AG04450 (cell line): ENCODE measurements at regions not wholly inside any gene's neighbourhood (a gene's known extent, or its start where the extent isn't known, plus 50 kb on each side); places are given as distances from the start of the nearest gene placed in this dataset.

Experiments used
- CTCF ChIA-PET: fragments of 300-600, 350-600 bp; formaldehyde crosslinking; extraction: SDS; loops from one replicate; lab custom pipeline; 2022; ENCODE audit warnings: antibody characterized with exemption, inconsistent platforms; lab: Charles Lee
- POLR2A ChIA-PET: fragments of 350-600 bp; formaldehyde crosslinking; extraction: SDS; loops from one replicate; lab custom pipeline; 2021; ENCODE audit warnings: antibody characterized with exemption, inconsistent platforms; lab: Yijun Ruan, JAX
- DNase-seq: peaks from one replicate; pipeline ENCODE4 v3.0.0-alpha.2; 2011; ENCODE audit warnings: low read depth, low spot score
- H3K27ac ChIP-seq: one replicate; pipeline ENCODE4 v1.5.1; 2012; ENCODE audit warnings: low read depth, low read length, control low read depth
- H3K27me3 ChIP-seq: one replicate; pipeline ENCODE4 v1.6.0; 2012; ENCODE audit warnings: low read length; ENCODE audit not compliant: control insufficient read depth, insufficient read depth
- H3K4me3 ChIP-seq: 2 replicates; pipeline ENCODE4 v1.5.1; 2011; ENCODE audit warnings: mild to moderate bottlenecking, low read depth, low read length, control low read depth
- H3K9me3 ChIP-seq: 2 replicates; pipeline ENCODE4 v1.5.1; 2012; ENCODE audit warnings: low read length; ENCODE audit not compliant: control insufficient read depth, insufficient read depth
- CTCF ChIP-seq: IDR thresholded peaks from 2 replicates; pipeline ENCODE4 v1.5.1; 2011; ENCODE audit warnings: low read depth, low read length, control low read depth, inconsistent platforms

DNA sequence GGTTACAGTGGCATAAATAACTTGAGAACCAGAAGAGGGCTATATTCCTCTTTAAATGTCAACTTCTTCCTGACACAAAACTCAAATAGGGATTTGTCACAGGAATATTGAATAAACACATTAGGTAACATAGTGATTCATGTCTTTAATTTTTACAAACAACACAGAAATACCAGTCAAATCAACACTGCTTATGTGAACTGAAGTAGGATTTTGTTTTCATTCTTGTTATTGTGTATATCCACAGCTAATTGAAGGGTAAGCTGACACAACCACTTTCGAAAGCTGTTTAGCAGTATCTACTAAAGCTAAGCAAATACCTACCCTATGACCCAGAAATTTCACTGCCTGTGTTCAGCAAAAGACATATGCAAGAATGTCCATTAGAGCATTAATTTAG lies 120.4 kb upstream of the EOLA2 start:
- no peak for TF ChIP-seq CTCF
- Histone ChIP-seq H3K9me3 (no peaks in the 10 kb centered on the region), H3K4me3 (no peak overlapping the region), H3K27ac (no peak overlapping the region), H3K27me3 (no peaks in the 10 kb centered on the region)
- POLR2A ChIA-PET = no interaction called here
- no peak for DNase-seq
- CTCF ChIA-PET = no interaction called here

DNA sequence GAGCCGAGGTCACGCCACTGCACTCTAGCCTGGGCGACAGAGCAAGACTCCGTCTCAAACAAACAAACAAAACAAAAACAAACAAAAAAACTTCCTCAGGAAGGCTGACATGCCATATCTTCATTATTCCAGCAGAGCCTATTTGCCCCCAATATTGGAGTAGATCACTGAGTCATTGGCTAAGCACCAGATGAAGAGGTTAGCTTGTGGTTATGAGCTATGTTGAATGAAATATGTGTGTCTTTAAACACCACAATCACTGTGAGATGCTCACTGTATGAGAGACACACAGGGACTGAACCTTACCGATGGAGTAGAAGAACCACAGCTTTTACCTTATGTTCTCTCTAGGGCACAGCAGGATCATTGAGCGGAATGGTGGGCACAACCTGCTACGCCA lies 122.1 kb upstream of the EOLA2 start:
- H3K27ac ChIP-seq = no peak overlapping the region
- POLR2A ChIA-PET = no interaction called here
- H3K27me3 ChIP-seq = no peaks in the 10 kb centered on the region
- no peak for TF ChIP-seq CTCF
- no peaks in the 10 kb centered on the region for H3K9me3 ChIP-seq
- H3K4me3 ChIP-seq = no peak overlapping the region
- CTCF ChIA-PET = no interaction called here
- DNase-seq = no peak

- ChIA-PET CTCF (no interaction called here), POLR2A (interaction anchor here (0.8 to 1.1 kb wide), 4 partner anchors 12 to 301 kb away, joined by 3 to 7 read pairs (median 4); partner anchors contain the start of gene MAMLD1)
- Histone ChIP-seq H3K4me3 (no peak overlapping the region), H3K9me3 (no peaks in the 10 kb centered on the region), H3K27ac (peak overlapping the region; percentile 39), H3K27me3 (no peaks in the 10 kb centered on the region)
- DNase-seq = no peak
- TF ChIP-seq CTCF = no peak
Observed at GRCh38 chrX:150062292-150063137, 124.2 kb upstream of the EOLA2 start.

GRCh38 chrX:150063138-150063518 lies 124.8 kb upstream of the EOLA2 start:
- TF ChIP-seq CTCF = no peak
- Histone ChIP-seq H3K27ac (peak overlapping the region; percentile 39), H3K27me3 (no peaks in the 10 kb centered on the region), H3K4me3 (no peak overlapping the region), H3K9me3 (no peaks in the 10 kb centered on the region)
- POLR2A ChIA-PET = interaction anchor here (0.8 to 1.1 kb wide), 3 partner anchors 13 to 300 kb away, joined by 3 to 4 read pairs (median 3); partner anchors contain the start of gene MAMLD1
- no peak for DNase-seq
- CTCF ChIA-PET = no interaction called here

- H3K27me3 ChIP-seq = no peaks in the 10 kb centered on the region
- no peak for DNase-seq
- no peaks in the 10 kb centered on the region for H3K9me3 ChIP-seq
- CTCF ChIA-PET = no interaction called here
- H3K27ac ChIP-seq = no peak overlapping the region
- POLR2A ChIA-PET = interaction anchor here (0.8 kb wide), 1 partner anchor 300 kb away, joined by 3 read pairs; the partner anchor contains the start of gene MAMLD1
- no peak for TF ChIP-seq CTCF
- H3K4me3 ChIP-seq = no peak overlapping the region
Observed at GRCh38 chrX:150063674-150064073, 125.4 kb upstream of the EOLA2 start.
